NT2/D1 (cell line): ENCODE measurements at regions not wholly inside any gene's neighbourhood (a gene's known extent, or its start where the extent isn't known, plus 50 kb on each side); places are given as distances from the start of the nearest gene placed in this dataset.

Experiments
- DNase-seq: peaks from one replicate; pipeline ENCODE4 v3.0.0-alpha.2; 2011; ENCODE audit warnings: low read depth, low spot score
- H3K27me3 ChIP-seq: 2 replicates; pipeline ENCODE4 v1.6.0; 2011; ENCODE audit warnings: mild to moderate bottlenecking; ENCODE audit not compliant: insufficient read length, insufficient read depth
- H3K36me3 ChIP-seq: 2 replicates; pipeline ENCODE4 v1.6.1; 2011; ENCODE audit warnings: mild to moderate bottlenecking, low read length, mixed read lengths; ENCODE audit not compliant: insufficient read depth, insufficient read length
- H3K4me1 ChIP-seq: 2 replicates; pipeline ENCODE4 v1.5.1; 2011; ENCODE audit not compliant: insufficient read depth, insufficient read length
- H3K4me3 ChIP-seq: 2 replicates; pipeline ENCODE4 v1.5.1; 2011; ENCODE audit warnings: low read depth; ENCODE audit not compliant: insufficient read length
- H3K9ac ChIP-seq: 2 replicates; pipeline ENCODE4 v1.6.0; 2011; ENCODE audit warnings: low read depth; ENCODE audit not compliant: insufficient read length
- H3K9me3 ChIP-seq: 2 replicates; pipeline ENCODE4 v1.5.1; 2011; ENCODE audit warnings: mild to moderate bottlenecking, low read length; ENCODE audit not compliant: insufficient read depth
- SUZ12 ChIP-seq: IDR thresholded peaks from 2 replicates; pipeline ENCODE4 v1.6.1; 2011; ENCODE audit not compliant: insufficient read length, insufficient read depth; ENCODE audit errors: extremely low read depth
- YY1 ChIP-seq: IDR thresholded peaks from 2 replicates; pipeline ENCODE4 v1.6.1; 2011; ENCODE audit not compliant: insufficient read length, insufficient read depth
- ZNF274 ChIP-seq: IDR thresholded peaks from 2 replicates; pipeline ENCODE4 v1.6.1; 2011; ENCODE audit warnings: mild to moderate bottlenecking, low read depth, low read length

DNA sequence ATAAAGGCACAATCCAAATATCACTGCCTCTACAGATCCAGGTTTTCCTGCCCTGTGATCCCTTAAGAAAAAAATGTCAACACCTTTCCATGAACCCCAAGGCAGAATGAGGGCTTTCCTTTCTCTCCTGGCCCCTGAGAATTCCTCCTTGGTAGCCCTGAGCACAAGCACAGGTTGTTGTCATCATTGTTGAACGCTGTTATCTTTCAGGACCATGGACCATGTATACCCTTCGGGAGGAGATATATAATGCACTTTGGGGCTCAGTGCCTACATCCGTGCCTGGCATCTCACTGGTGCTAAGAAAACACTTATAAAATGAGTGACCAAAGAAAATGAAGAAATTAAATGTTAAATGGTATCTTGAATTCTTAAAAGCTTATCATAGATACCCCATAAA lies 296.2 kb downstream of the SETD4 start:
- H3K9ac ChIP-seq, result no peak overlapping the region
- TF ChIP-seq ZNF274 (no peak), SUZ12 (no peak), YY1 (no peak)
- no peak for DNase-seq
- H3K4me3 ChIP-seq, result no peak overlapping the region
- no peaks in the 10 kb centered on the region for H3K27me3 ChIP-seq
- H3K4me1 ChIP-seq, result no peaks in the 10 kb centered on the region
- peaks cover 16% of the 10 kb centered on the region for H3K9me3 ChIP-seq
- no peaks in the 10 kb centered on the region for H3K36me3 ChIP-seq

DNA sequence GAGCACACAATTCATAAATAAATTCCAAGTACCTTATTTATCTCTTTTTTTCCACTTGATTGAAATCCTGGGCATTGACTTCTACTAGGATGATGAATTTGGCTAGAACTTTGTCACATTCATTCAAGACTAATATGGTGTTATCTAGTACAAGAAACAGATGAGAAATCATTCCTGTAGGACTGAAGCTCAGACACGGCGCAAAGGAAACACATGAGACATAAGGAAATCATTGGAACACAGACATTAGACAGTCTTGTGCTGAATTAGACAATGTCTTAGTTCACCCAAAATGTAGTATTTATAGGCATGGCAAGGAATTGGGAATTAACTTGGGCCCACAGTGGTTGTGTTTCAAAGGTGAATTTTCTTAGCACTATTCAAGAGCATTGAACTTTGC lies 305.7 kb downstream of the SETD4 start:
- no peak for TF ChIP-seq YY1
- no peak for DNase-seq
- peaks cover 10% of the 10 kb centered on the region for H3K27me3 ChIP-seq

GRCh38 chr21:35753308-35753707 lies 307.0 kb downstream of the SETD4 start:
- Histone ChIP-seq H3K9me3 (peaks cover 10% of the 10 kb centered on the region), H3K27me3 (peaks cover 10% of the 10 kb centered on the region), H3K4me1 (no peaks in the 10 kb centered on the region), H3K36me3 (no peaks in the 10 kb centered on the region), H3K9ac (no peak overlapping the region), H3K4me3 (no peak overlapping the region)
- peak; percentile 44 for DNase-seq
- TF ChIP-seq SUZ12, result no peak
- no peak for TF ChIP-seq YY1
- no peak for TF ChIP-seq ZNF274

More for the DNA sequence above, 305.7 kb downstream of the SETD4 start:
- H3K4me3 ChIP-seq, result no peak overlapping the region
- no peaks in the 10 kb centered on the region for H3K36me3 ChIP-seq
- H3K9ac ChIP-seq, result no peak overlapping the region
- peaks cover 9% of the 10 kb centered on the region for H3K9me3 ChIP-seq
- H3K4me1 ChIP-seq, result no peaks in the 10 kb centered on the region

- no peaks in the 10 kb centered on the region for H3K36me3 ChIP-seq
- TF ChIP-seq SUZ12 (no peak), YY1 (no peak), ZNF274 (no peak)
- no peaks in the 10 kb centered on the region for H3K4me1 ChIP-seq
- no peak overlapping the region for H3K4me3 ChIP-seq
- DNase-seq, result no peak
- no peak overlapping the region for H3K9ac ChIP-seq
- peaks cover 10% of the 10 kb centered on the region for H3K9me3 ChIP-seq
- H3K27me3 ChIP-seq, result peaks cover 10% of the 10 kb centered on the region
Observed at GRCh38 chr21:35751171-35751570, 309.2 kb downstream of the SETD4 start.

GRCh38 chr21:35749904-35750303 lies 310.4 kb downstream of the SETD4 start:
- Histone ChIP-seq H3K27me3 (peaks cover 10% of the 10 kb centered on the region), H3K36me3 (no peaks in the 10 kb centered on the region), H3K9ac (no peak overlapping the region), H3K9me3 (peaks cover 10% of the 10 kb centered on the region), H3K4me3 (no peak overlapping the region), H3K4me1 (no peaks in the 10 kb centered on the region)
- DNase-seq, result no peak
- no peak for TF ChIP-seq SUZ12
- no peak for TF ChIP-seq YY1
- no peak for TF ChIP-seq ZNF274

DNA sequence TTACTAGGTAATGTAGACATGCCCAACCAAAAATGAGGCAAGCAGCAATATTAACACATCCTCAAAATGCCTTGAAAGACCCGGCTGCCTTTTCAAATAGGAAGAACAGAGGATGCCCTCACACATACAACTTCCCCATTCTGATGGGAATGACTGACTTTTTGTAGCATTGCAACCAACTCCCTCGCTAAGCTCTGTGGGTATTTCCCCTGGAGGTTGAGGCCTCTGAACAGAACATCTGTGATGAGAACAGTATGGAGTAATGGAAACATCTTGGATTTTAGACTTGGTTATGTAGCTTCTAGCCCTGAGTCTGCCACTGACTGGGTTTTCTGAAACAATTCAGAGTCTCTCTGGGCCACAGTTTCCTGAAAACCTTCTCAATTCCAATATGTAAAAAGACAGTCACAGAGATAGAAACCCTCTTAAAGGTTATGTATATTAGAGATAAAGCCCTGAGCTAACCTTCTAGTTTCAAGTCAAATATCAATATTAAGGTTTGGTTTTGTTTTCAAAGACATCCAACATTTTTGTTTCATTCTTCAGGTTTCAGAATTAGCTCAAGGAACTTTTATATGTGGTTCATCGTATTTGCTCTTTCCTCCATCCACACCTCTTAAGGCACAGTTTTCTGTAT lies 311.5 kb downstream of the SETD4 start:
- peaks cover 10% of the 10 kb centered on the region for H3K27me3 ChIP-seq
- no peaks in the 10 kb centered on the region for H3K36me3 ChIP-seq
- no peak for DNase-seq
- H3K9me3 ChIP-seq, result peaks cover 10% of the 10 kb centered on the region
- no peak overlapping the region for H3K4me3 ChIP-seq
- H3K4me1 ChIP-seq, result no peaks in the 10 kb centered on the region
- H3K9ac ChIP-seq, result no peak overlapping the region
- no peak for TF ChIP-seq ZNF274
- TF ChIP-seq SUZ12, result no peak
- TF ChIP-seq YY1, result no peak

- no peaks in the 10 kb centered on the region for H3K4me1 ChIP-seq
- H3K36me3 ChIP-seq, result no peaks in the 10 kb centered on the region
- no peak overlapping the region for H3K4me3 ChIP-seq
- no peak overlapping the region for H3K9ac ChIP-seq
- H3K27me3 ChIP-seq, result no peaks in the 10 kb centered on the region
- no peak for DNase-seq
- no peak for TF ChIP-seq YY1
- TF ChIP-seq ZNF274, result no peak
- TF ChIP-seq SUZ12, result no peak
- H3K9me3 ChIP-seq, result peaks cover 12% of the 10 kb centered on the region
Observed at GRCh38 chr21:35743571-35743970, 316.8 kb downstream of the SETD4 start.
